ENCODE measurements at regions not wholly inside any gene's neighbourhood (a gene's known extent, or its start where the extent isn't known, plus 50 kb on each side); places are given as distances from the start of the nearest gene placed in this dataset.

DNA sequence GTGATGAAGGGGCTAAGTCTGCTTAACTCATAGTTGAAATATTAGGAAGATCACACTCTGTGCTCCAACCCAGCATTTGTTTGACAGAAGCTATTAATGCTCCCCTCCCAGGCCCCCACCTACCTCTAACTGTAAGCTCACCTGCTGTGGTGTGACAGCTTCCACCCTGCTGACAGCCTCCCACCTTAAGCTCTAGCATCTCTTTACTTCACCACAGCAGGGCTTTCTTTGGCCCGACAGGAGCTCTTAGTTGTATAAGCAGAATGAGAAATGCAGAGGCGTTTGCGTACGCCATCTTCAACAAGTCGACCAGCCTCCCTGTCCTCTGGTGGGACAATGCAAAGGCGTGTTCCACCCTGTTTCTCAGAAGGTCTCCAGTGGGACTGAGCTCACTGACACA is 80.1 kb upstream of the OSBPL8 start:
- TF ChIP-seq, protein P1, sequence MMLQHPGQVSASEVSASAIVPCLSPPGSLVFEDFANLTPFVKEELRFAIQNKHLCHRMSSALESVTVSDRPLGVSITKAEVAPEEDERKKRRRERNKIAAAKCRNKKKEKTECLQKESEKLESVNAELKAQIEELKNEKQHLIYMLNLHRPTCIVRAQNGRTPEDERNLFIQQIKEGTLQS (CRISPR knock-in tag; conservative IDR thresholded peaks at IDR 0.05) = no peak
- TF ChIP-seq CTCF (IDR thresholded peaks at IDR 0.05) (no peak), CDX4 (CRISPR knock-in tag; IDR thresholded peaks at IDR 0.05; ENCODE audit: borderline replicate concordance) (no peak), ELF4 (CRISPR knock-in tag; IDR thresholded peaks at IDR 0.05; ENCODE audit: low read depth) (no peak), TEAD4 (CRISPR knock-in tag; IDR thresholded peaks at IDR 0.05) (no peak), GABPB1 (CRISPR knock-in tag; IDR thresholded peaks at IDR 0.05) (no peak), RORB (CRISPR knock-in tag; IDR thresholded peaks at IDR 0.05) (no peak)
- TF ChIP-seq, protein P2, sequence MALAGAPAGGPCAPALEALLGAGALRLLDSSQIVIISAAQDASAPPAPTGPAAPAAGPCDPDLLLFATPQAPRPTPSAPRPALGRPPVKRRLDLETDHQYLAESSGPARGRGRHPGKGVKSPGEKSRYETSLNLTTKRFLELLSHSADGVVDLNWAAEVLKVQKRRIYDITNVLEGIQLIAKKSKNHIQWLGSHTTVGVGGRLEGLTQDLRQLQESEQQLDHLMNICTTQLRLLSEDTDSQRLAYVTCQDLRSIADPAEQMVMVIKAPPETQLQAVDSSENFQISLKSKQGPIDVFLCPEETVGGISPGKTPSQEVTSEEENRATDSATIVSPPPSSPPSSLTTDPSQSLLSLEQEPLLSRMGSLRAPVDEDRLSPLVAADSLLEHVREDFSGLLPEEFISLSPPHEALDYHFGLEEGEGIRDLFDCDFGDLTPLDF (CRISPR knock-in tag; IDR thresholded peaks at IDR 0.05) = no peak
